CD1c-positive myeloid dendritic cell (primary cell): ENCODE measurements at regions not wholly inside any gene's neighbourhood (a gene's known extent, or its start where the extent isn't known, plus 50 kb on each side); places are given as distances from the start of the nearest gene placed in this dataset.
"Not testable (repeated sequence)": the region's sequence is repeated elsewhere in the genome, so short reads cannot be mapped to it uniquely, and the experiment has no call there.

Experiments
- DNase-seq: peaks from one replicate; pipeline ENCODE4 v3.0.0-alpha.2; 2016; ENCODE audit errors: extremely low spot score

- no peak for DNase-seq
Observed at GRCh38 chr16:22625967-22626366, 115.3 kb downstream of the NPIPB5 start.

- DNase-seq = no peak
Observed at GRCh38 chr16:22627043-22627442, 116.4 kb downstream of the NPIPB5 start.

- DNase-seq = no peak
Observed at GRCh38 chr16:22628994-22629393, 118.3 kb downstream of the NPIPB5 start.

GRCh38 chr16:22630242-22630641 is 119.6 kb downstream of the NPIPB5 start:
- no peak for DNase-seq

- DNase-seq = no peak
Observed at GRCh38 chr16:22631264-22631663, 120.6 kb downstream of the NPIPB5 start.

- DNase-seq = no peak
Observed at GRCh38 chr16:22632606-22633005, 121.9 kb downstream of the NPIPB5 start.

GRCh38 chr16:22633280-22633679 is 122.6 kb downstream of the NPIPB5 start:
- no peak for DNase-seq

- no peak for DNase-seq
Observed at GRCh38 chr16:22633799-22634198, 123.1 kb downstream of the NPIPB5 start.

GRCh38 chr16:22634954-22635353 is 124.3 kb downstream of the NPIPB5 start:
- no peak for DNase-seq

GRCh38 chr16:22635357-22635761 is 124.7 kb downstream of the NPIPB5 start:
- no peak for DNase-seq

GRCh38 chr16:22635801-22636200 is 125.1 kb downstream of the NPIPB5 start:
- DNase-seq = no peak

GRCh38 chr16:22638393-22639206 is 127.9 kb downstream of the NPIPB5 start:
- peak; percentile 65 for DNase-seq

GRCh38 chr16:22641131-22641628 is 130.5 kb downstream of the NPIPB5 start:
- DNase-seq = peak; percentile 29

GRCh38 chr16:22642416-22643088 is 131.9 kb downstream of the NPIPB5 start:
- DNase-seq = no peak

GRCh38 chr16:22643203-22643602 is 132.5 kb downstream of the NPIPB5 start:
- not testable (repeated sequence) for DNase-seq

- DNase-seq = no peak
Observed at GRCh38 chr16:22643886-22644285, 133.2 kb downstream of the NPIPB5 start.

GRCh38 chr16:22645868-22646267 is 135.2 kb downstream of the NPIPB5 start:
- DNase-seq = no peak

- no peak for DNase-seq
Observed at GRCh38 chr16:22646948-22647556, 136.4 kb downstream of the NPIPB5 start.

- no peak for DNase-seq
Observed at GRCh38 chr16:22648141-22648540, 137.4 kb downstream of the NPIPB5 start.

GRCh38 chr16:22648941-22649340 is 138.2 kb downstream of the NPIPB5 start:
- no peak for DNase-seq

GRCh38 chr16:22651111-22651817 is 140.6 kb downstream of the NPIPB5 start:
- not testable (repeated sequence) for DNase-seq

- no peak for DNase-seq
Observed at GRCh38 chr16:22652463-22652845, 141.8 kb downstream of the NPIPB5 start.
